A549 (cell line): ENCODE measurements at regions not wholly inside any gene's neighbourhood (a gene's known extent, or its start where the extent isn't known, plus 50 kb on each side); places are given as distances from the start of the nearest gene placed in this dataset.

Experiments
- BCL3 ChIP-seq: fragments of >200 bp; sonication (Bioruptor Twin); formaldehyde crosslinking; IDR thresholded peaks from 3 replicates; pipeline ENCODE4 v1.6.1; 2016
- CTCF ChIP-seq: fragments of >200 bp; sonication (Bioruptor Twin); formaldehyde crosslinking; IDR thresholded peaks from 3 replicates; pipeline ENCODE4 v1.5.1; 2016
- E2F6 ChIP-seq: IDR thresholded peaks from 2 replicates; pipeline ENCODE4 v1.6.1; 2012; ENCODE audit warnings: low read depth, borderline replicate concordance
- EP300 ChIP-seq, 2 experiments: fragments of >200 bp; sonication (Bioruptor Twin); formaldehyde crosslinking; IDR thresholded peaks; 2 replicates in 1 of 2; 3 replicates in 1 of 2; pipeline ENCODE4 v1.6.1; 2016 to 2017
- ESRRA ChIP-seq: fragments of 150-350 bp; IDR thresholded peaks from 2 replicates; pipeline ENCODE4 v1.6.1; 2014; ENCODE audit warnings: mild to moderate bottlenecking, low read length, borderline replicate concordance
- GATA3 ChIP-seq: IDR thresholded peaks from 2 replicates; pipeline ENCODE4 v1.6.1; 2012; ENCODE audit warnings: borderline replicate concordance
- HMGXB4 ChIP-seq: fragments of 250-450 bp; sonication (Bioruptor Pico); IDR thresholded peaks from 2 replicates; pipeline ENCODE4 v1.5.0; 2021; ENCODE audit warnings: mild to moderate bottlenecking, moderate library complexity, borderline replicate concordance
- JUNB ChIP-seq: fragments of >200 bp; sonication (Bioruptor Twin); formaldehyde crosslinking; IDR thresholded peaks from 2 replicates; pipeline ENCODE4 v1.6.1; 2016
- MAX ChIP-seq: IDR thresholded peaks from 2 replicates; pipeline ENCODE4 v1.6.1; 2012
- NR3C1 ChIP-seq: fragments of >200 bp; sonication (Bioruptor Twin); formaldehyde crosslinking; IDR thresholded peaks from 3 replicates; pipeline ENCODE4 v1.6.1; 2017
- POLR2A ChIP-seq: IDR thresholded peaks from 2 replicates; pipeline ENCODE4 v1.6.1; 2012; ENCODE audit warnings: mild to moderate bottlenecking, low read length
- RFX5 ChIP-seq: fragments of 450-650 bp; IDR thresholded peaks from 2 replicates; pipeline ENCODE4 v1.7.1; 2014; ENCODE audit warnings: antibody characterized with exemption, mild to moderate bottlenecking, moderate library complexity
- RNF2 ChIP-seq: fragments of 200-600 bp; sonication (generic); IDR thresholded peaks from 2 replicates; pipeline ENCODE4 v1.6.1; 2016; ENCODE audit warnings: low read depth, mild to moderate bottlenecking, antibody characterized with exemption, moderate library complexity, borderline replicate concordance
- ZSCAN20 ChIP-seq: fragments of 250-450 bp; sonication (Bioruptor Pico); IDR thresholded peaks from 2 replicates; pipeline ENCODE4 v1.8.0; 2022; ENCODE audit warnings: mild to moderate bottlenecking, moderate library complexity

- TF ChIP-seq RNF2 (no peak), CTCF (no peak), JUNB (no peak), POLR2A (no peak), NR3C1 (no peak), BCL3 (no peak), EP300 (IDR thresholded peaks at IDR 0.05) (no peak), HMGXB4 (CRISPR knock-in tag) (no peak), ESRRA (no peak), RFX5 (no peak), ZSCAN20 (CRISPR knock-in tag) (no peak), MAX (no peak), E2F6 (no peak), GATA3 (no peak)
Observed at GRCh38 chr12:93974252-93974651, 174.1 kb upstream of the PLXNC1 start.
